Transverse colon (tissue), 4 donors: ENCODE measurements at regions not wholly inside any gene's neighbourhood (a gene's known extent, or its start where the extent isn't known, plus 50 kb on each side); places are given as distances from the start of the nearest gene placed in this dataset.

Experiments
- DNase-seq: peaks from one replicate; pipeline ENCODE4 v3.0.0-alpha.2; 2019
- H3K27ac ChIP-seq, 4 donors: fragments of 200-600 bp; sonication (generic); 2 replicates each; pipeline ENCODE4 v1.5.1; 2016 to 2018; ENCODE audit warnings: inconsistent platforms in 4 of 4
- H3K27me3 ChIP-seq: fragments of 200-600 bp; sonication (generic); 2 replicates; pipeline ENCODE4 v1.5.1; 2017; ENCODE audit warnings: inconsistent platforms
- H3K36me3 ChIP-seq, 4 donors: fragments of 200-600 bp; sonication (generic); 2 replicates each; pipeline ENCODE4 v1.5.1; 2017 to 2019; ENCODE audit warnings: inconsistent platforms in 4 of 4
- H3K4me1 ChIP-seq, 4 donors: fragments of 200-600 bp; sonication (generic); 2 replicates each; pipeline ENCODE4 v1.5.1; 2017 to 2020; ENCODE audit warnings: inconsistent platforms in 4 of 4
- H3K4me3 ChIP-seq, 4 donors: fragments of 200-600 bp; sonication (generic); 1 replicate in 1 of 4; 2 replicates in 3 of 4; pipeline versions ENCODE4 v1.5.1 to v1.6.1; 2017 to 2019; ENCODE audit warnings: inconsistent platforms in 4 of 4
- H3K9me3 ChIP-seq, 2 donors: fragments of 200-600 bp; sonication (generic); 2 replicates each; pipeline ENCODE4 v1.5.1; 2017 to 2019; ENCODE audit warnings: inconsistent platforms in 2 of 2
- CTCF ChIP-seq, 5 experiments: fragments of 200-600 bp in 3 of 5; fragments of 450-650 bp in 2 of 5; sonication (generic) in 3 of 5; IDR thresholded peaks; 1 replicate in 2 of 5; 2 replicates in 3 of 5; pipeline ENCODE4 v1.5.1; 2016 to 2017; ENCODE audit warnings: antibody characterized with exemption in 5 of 5, inconsistent platforms in 3 of 5, mild to moderate bottlenecking in 2 of 5, moderate library complexity in 1 of 5
- EP300 ChIP-seq: sonication (generic); formaldehyde crosslinking; IDR thresholded peaks from one replicate; pipeline ENCODE4 v1.6.1; 2017; ENCODE audit warnings: antibody characterized with exemption, low read depth
- POLR2A ChIP-seq: fragments of 450-650 bp; IDR thresholded peaks from one replicate; pipeline ENCODE4 v1.6.1; 2016; ENCODE audit warnings: antibody characterized with exemption, mild to moderate bottlenecking, moderate library complexity
- POLR2AphosphoS5 ChIP-seq, 3 donors: sonication (generic); formaldehyde crosslinking; IDR thresholded peaks; one replicate each; pipeline ENCODE4 v1.6.1; 2016; ENCODE audit warnings: antibody characterized with exemption in 3 of 3
- WGBS, 2 donors: methylation state at CpG; one replicate each; pipeline ENCODE4 v1.1.5; 2018; ENCODE audit warnings: low coverage in 1 of 2; 5-methylcytosine and 5-hydroxymethylcytosine counted together
- in situ Hi-C, 4 donors: fragments of 200-750 bp; cut with MboI; loops; one replicate each; pipeline versions ENCODE4 v1.15.0 to v1.15.1; 2017; ENCODE audit warnings: low sequenced_read_pairs in 3 of 4, low pct_ligation_motif_present in 1 of 4, low pct_unique_long_range_greater_than_20kb in 1 of 4
- intact Hi-C: fragments of 100-400 bp; cut with DNase I; formaldehyde crosslinking; loops from one replicate; pipeline ENCODE4 v1.15.1; 2023; ENCODE audit warnings: low total_unique reads

- Histone ChIP-seq H3K27me3 (no peaks in the 10 kb centered on the region), H3K27ac (no peak overlapping the region), H3K4me3 (no peak overlapping the region), H3K9me3 (no peaks in the 10 kb centered on the region), H3K36me3 (no peaks in the 10 kb centered on the region), H3K4me1 (no peaks in the 10 kb centered on the region)
- no peak for DNase-seq
- in situ Hi-C loops (no loop called here), intact Hi-C loops (no loop called here)
- no peak for TF ChIP-seq EP300
- TF ChIP-seq POLR2A, result no peak
- no peak for TF ChIP-seq CTCF (IDR thresholded peaks at IDR 0.05)
- no peak for TF ChIP-seq POLR2AphosphoS5 (IDR thresholded peaks at IDR 0.05)
- WGBS, 2 donors, result 88 to 89% methylated on average over 1 to 2 of the region's 2 CpGs
Observed at GRCh38 chr3:40848421-40848820, 323.7 kb downstream of the ZNF621 start.

- intact Hi-C loops, result no loop called here
- Histone ChIP-seq H3K4me1 (no peaks in the 10 kb centered on the region), H3K36me3 (no peaks in the 10 kb centered on the region), H3K9me3 (no peaks in the 10 kb centered on the region), H3K27ac (no peak overlapping the region), H3K4me3 (no peak overlapping the region), H3K27me3 (no peaks in the 10 kb centered on the region)
- DNase-seq, result no peak
- TF ChIP-seq EP300 (no peak), POLR2A (no peak), CTCF (IDR thresholded peaks at IDR 0.05) (no peak)
- in situ Hi-C loops, result no loop called here
- WGBS, 2 donors, result 63 to 70% methylated on average over 4 of the region's 4 CpGs
Observed at GRCh38 chr3:40850861-40851260, 326.1 kb downstream of the ZNF621 start.

- DNase-seq, result no peak
- TF ChIP-seq POLR2A, result no peak
- no peak for TF ChIP-seq POLR2AphosphoS5 (IDR thresholded peaks at IDR 0.05)
- TF ChIP-seq CTCF (IDR thresholded peaks at IDR 0.05), result no peak
- no peak for TF ChIP-seq EP300
- WGBS, 2 donors, result 76 to 96% methylated on average over 3 of the region's 3 CpGs
- H3K27me3 ChIP-seq, result no peaks in the 10 kb centered on the region
- H3K27ac ChIP-seq, result no peak overlapping the region
- H3K36me3 ChIP-seq, result no peaks in the 10 kb centered on the region
- H3K9me3 ChIP-seq, result no peaks in the 10 kb centered on the region
- no peak overlapping the region for H3K4me3 ChIP-seq
- no peaks in the 10 kb centered on the region for H3K4me1 ChIP-seq
- intact Hi-C loops, result no loop called here
- in situ Hi-C loops, result no loop called here
Observed at GRCh38 chr3:40851836-40852235, 327.1 kb downstream of the ZNF621 start.

GRCh38 chr3:40852712-40853111, 328.0 kb downstream of the ZNF621 start:
- TF ChIP-seq POLR2AphosphoS5 (IDR thresholded peaks at IDR 0.05) (no peak), POLR2A (no peak), EP300 (no peak), CTCF (IDR thresholded peaks at IDR 0.05) (no peak)
- no peak overlapping the region for H3K27ac ChIP-seq
- in situ Hi-C loops (no loop called here), intact Hi-C loops (no loop called here)
- 92 to 96% methylated on average over 2 of the region's 2 CpGs for WGBS, 2 donors
- no peaks in the 10 kb centered on the region for H3K9me3 ChIP-seq
- H3K36me3 ChIP-seq, result no peaks in the 10 kb centered on the region
- no peaks in the 10 kb centered on the region for H3K27me3 ChIP-seq
- H3K4me3 ChIP-seq, result no peak overlapping the region
- no peak for DNase-seq
- H3K4me1 ChIP-seq, result no peaks in the 10 kb centered on the region
